ENCODE measurements at regions not wholly inside any gene's neighbourhood (a gene's known extent, or its start where the extent isn't known, plus 50 kb on each side); places are given as distances from the start of the nearest gene placed in this dataset.

DNA sequence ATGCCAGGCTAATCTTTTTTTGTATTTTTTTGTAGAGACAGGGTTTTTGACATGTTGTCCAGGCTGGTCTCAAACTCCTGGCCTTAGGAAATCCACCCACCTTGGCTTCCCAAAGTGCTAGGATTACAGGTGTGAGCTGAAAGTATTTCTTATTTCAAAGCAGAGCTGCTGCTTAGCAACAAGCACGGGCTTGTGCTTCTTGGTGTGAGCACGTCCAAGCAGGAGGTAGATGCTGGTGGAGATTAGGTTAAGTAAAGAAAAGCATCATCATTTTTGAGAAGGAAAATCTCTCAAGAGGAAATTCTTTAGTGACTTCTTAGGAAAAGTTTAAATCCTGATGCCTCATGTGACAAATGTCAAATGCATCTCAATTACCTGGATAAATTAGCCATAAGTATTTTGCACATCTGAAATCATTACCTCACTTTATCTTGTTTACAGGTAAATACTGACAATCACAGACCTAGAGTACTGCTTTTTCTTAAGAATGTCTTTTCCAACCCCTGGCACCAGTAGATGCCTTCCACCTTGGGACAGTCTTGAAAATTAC lies 431.8 kb upstream of the FZD8 start:
- TF ChIP-seq, protein P1, sequence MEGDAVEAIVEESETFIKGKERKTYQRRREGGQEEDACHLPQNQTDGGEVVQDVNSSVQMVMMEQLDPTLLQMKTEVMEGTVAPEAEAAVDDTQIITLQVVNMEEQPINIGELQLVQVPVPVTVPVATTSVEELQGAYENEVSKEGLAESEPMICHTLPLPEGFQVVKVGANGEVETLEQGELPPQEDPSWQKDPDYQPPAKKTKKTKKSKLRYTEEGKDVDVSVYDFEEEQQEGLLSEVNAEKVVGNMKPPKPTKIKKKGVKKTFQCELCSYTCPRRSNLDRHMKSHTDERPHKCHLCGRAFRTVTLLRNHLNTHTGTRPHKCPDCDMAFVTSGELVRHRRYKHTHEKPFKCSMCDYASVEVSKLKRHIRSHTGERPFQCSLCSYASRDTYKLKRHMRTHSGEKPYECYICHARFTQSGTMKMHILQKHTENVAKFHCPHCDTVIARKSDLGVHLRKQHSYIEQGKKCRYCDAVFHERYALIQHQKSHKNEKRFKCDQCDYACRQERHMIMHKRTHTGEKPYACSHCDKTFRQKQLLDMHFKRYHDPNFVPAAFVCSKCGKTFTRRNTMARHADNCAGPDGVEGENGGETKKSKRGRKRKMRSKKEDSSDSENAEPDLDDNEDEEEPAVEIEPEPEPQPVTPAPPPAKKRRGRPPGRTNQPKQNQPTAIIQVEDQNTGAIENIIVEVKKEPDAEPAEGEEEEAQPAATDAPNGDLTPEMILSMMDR (conservative IDR thresholded peaks at IDR 0.05) = no peak
- TF ChIP-seq ZFX (IDR thresholded peaks at IDR 0.05) = no peak

Data from C4-2B (cell line).